K562 (cell line): ENCODE measurements at regions not wholly inside any gene's neighbourhood (a gene's known extent, or its start where the extent isn't known, plus 50 kb on each side); places are given as distances from the start of the nearest gene placed in this dataset.
"Not testable (repeated sequence)": the region's sequence is repeated elsewhere in the genome, so short reads cannot be mapped to it uniquely, and the experiment has no call there.

Experiments used
- ATAC-seq: fragments of 200-7000 bp; cut with Tn5 transposase; 3 replicates; pipeline ENCODE4 v1.9.1; 2020; ENCODE audit warnings: moderate library complexity
- BruUV-seq: library from RNA; stranded (reverse); fragments of 400-500 nt; replicated peaks from 2 replicates; lab custom pipeline; 2021; lab: Mats Ljungman, UMichigan
- CTCF ChIA-PET: fragments of 300-600 bp; formaldehyde crosslinking; extraction: SDS; loops from one replicate; lab custom pipeline; 2021; ENCODE audit warnings: low intra/inter-chr PET ratio; lab: Yijun Ruan, JAX
- POLR2A ChIA-PET: fragments of 300-600, 350-650 bp; sonication (Branson Sonifier 250); formaldehyde crosslinking; extraction: SDS; loops from one replicate; lab custom pipeline; 2021; ENCODE audit warnings: antibody characterized with exemption, inconsistent platforms; lab: Yijun Ruan, JAX
- DNase-seq, 4 experiments: peaks; one replicate each; pipeline versions ENCODE4 v3.0.0 to v3.0.0-alpha.2; 2011 to 2018; ENCODE audit warnings: low spot score in 3 of 4, mixed read lengths in 3 of 4; ENCODE audit errors: extremely low read depth in 1 of 4
- FAIRE-seq: peaks from 2 replicates; lab custom pipeline; 2011; peaks lifted over from hg19 to GRCh38; lab: Jason Lieb, UNC
- H2AFZ ChIP-seq: 2 replicates; pipeline ENCODE4 v1.6.0; 2011; ENCODE audit warnings: low read depth, low read length, control low read depth, inconsistent platforms
- H3K27ac ChIP-seq: fragments of 200-600 bp; 3 replicates; pipeline ENCODE4 v1.8.0; 2011; ENCODE audit warnings: low read depth, mild to moderate bottlenecking, control low read depth, inconsistent platforms, low read length, moderate library complexity, mixed read lengths; ENCODE audit errors: extremely low read depth
- H3K27me3 ChIP-seq, 2 experiments: fragments of 300-600 bp in 1 of 2; 2 replicates in 1 of 2; 3 replicates in 1 of 2; pipeline versions ENCODE4 v1.6.0 to v1.8.0; 2011; ENCODE audit warnings: inconsistent platforms in 2 of 2, low read length in 2 of 2, mild to moderate bottlenecking in 1 of 2, mixed read lengths in 1 of 2, moderate library complexity in 1 of 2; ENCODE audit not compliant: control insufficient read depth in 2 of 2, insufficient read depth in 2 of 2
- H3K36me3 ChIP-seq: fragments of 300-600 bp; 3 replicates; pipeline ENCODE4 v1.8.0; 2011; ENCODE audit warnings: mild to moderate bottlenecking, low read length, inconsistent platforms; ENCODE audit not compliant: control insufficient read depth, insufficient read depth
- H3K4me1 ChIP-seq, 2 experiments: fragments of 200-600 bp in 1 of 2; replicated peaks in 1 of 2; 2 replicates in 1 of 2; 3 replicates in 1 of 2; pipeline versions ENCODE4 v1.5.1 to v1.8.0; 2011; ENCODE audit warnings: inconsistent platforms in 2 of 2, low read length in 2 of 2, mild to moderate bottlenecking in 1 of 2, mixed read lengths in 1 of 2, moderate library complexity in 1 of 2; ENCODE audit not compliant: control insufficient read depth in 2 of 2, insufficient read depth in 2 of 2
- H3K4me2 ChIP-seq: 2 replicates; pipeline ENCODE4 v1.6.1; 2011; ENCODE audit warnings: low read length, control low read depth, inconsistent platforms, mixed read lengths; ENCODE audit not compliant: insufficient read depth
- H3K4me3 ChIP-seq: fragments of 200-600 bp; sonication (generic), shearing (Covaris generic); 2 replicates; pipeline ENCODE4 v1.5.1; 2016; ENCODE audit warnings: control low read depth, inconsistent platforms
- H3K79me2 ChIP-seq: fragments of 200-600 bp; 3 replicates; pipeline ENCODE4 v1.8.0; 2011; ENCODE audit warnings: low read length, inconsistent platforms; ENCODE audit not compliant: control insufficient read depth, insufficient read depth
- H3K9ac ChIP-seq, 2 experiments: 2 replicates each; pipeline versions ENCODE4 v1.6.0 to v1.6.1; 2011; ENCODE audit warnings: low read depth in 2 of 2, low read length in 2 of 2, control low read depth in 1 of 2, inconsistent platforms in 1 of 2, mild to moderate bottlenecking in 1 of 2, mixed read lengths in 1 of 2; ENCODE audit not compliant: insufficient read depth in 1 of 2
- H3K9me1 ChIP-seq: one replicate; pipeline ENCODE4 v1.6.0; 2011; ENCODE audit warnings: inconsistent platforms, mild to moderate bottlenecking, low read length, moderate library complexity; ENCODE audit not compliant: control insufficient read depth, insufficient read depth
- H3K9me3 ChIP-seq: replicated peaks from 2 replicates; pipeline ENCODE4 v1.5.1; 2011; ENCODE audit warnings: low read depth, low read length, inconsistent platforms; ENCODE audit not compliant: control insufficient read depth, insufficient read depth
- H4K20me1 ChIP-seq: replicated peaks from 2 replicates; pipeline ENCODE4 v1.6.1; 2011; ENCODE audit warnings: low read length, inconsistent platforms, mixed read lengths; ENCODE audit not compliant: control insufficient read depth, insufficient read depth
- GTF2E2 ChIP-seq: fragments of 200-800 bp; sonication (Bioruptor generic); IDR thresholded peaks from 2 replicates; pipeline ENCODE4 v1.6.1; 2016; ENCODE audit warnings: missing genetic modification characterization, missing compliant biosample characterization
- HDAC3 ChIP-seq: fragments of 450-650 bp; IDR thresholded peaks from 2 replicates; pipeline ENCODE4 v1.6.1; 2018; ENCODE audit warnings: borderline replicate concordance, mild to moderate bottlenecking, moderate library complexity; ENCODE audit not compliant: partially characterized antibody
- ZNF76 ChIP-seq: fragments of 250-450 bp; sonication (Bioruptor Pico); IDR thresholded peaks from 2 replicates; pipeline ENCODE4 v1.4.0; 2020; ENCODE audit warnings: mild to moderate bottlenecking, moderate library complexity, borderline replicate concordance
- WGBS: fragments of 100-300 bp; shearing (Covaris generic); methylation state at CpG from one replicate; pipeline ENCODE4 v1.1.6; 2016; ENCODE audit warnings: low coverage, mixed read lengths; ENCODE audit not compliant: insufficient coverage; ENCODE audit errors: missing lambda C conversion rate; 5-methylcytosine and 5-hydroxymethylcytosine counted together
- in situ Hi-C: fragments of 300-500 bp; cut with MboI; formaldehyde crosslinking; loops from 4 replicates; pipeline ENCODE4 v1.15.0; 2018; ENCODE audit warnings: inconsistent platforms, mixed read lengths
- intact Hi-C: fragments of 100-400 bp; cut with micrococcal nuclease; formaldehyde crosslinking; loops from 2 replicates; pipeline ENCODE4 v1.14.2; 2022

DNA sequence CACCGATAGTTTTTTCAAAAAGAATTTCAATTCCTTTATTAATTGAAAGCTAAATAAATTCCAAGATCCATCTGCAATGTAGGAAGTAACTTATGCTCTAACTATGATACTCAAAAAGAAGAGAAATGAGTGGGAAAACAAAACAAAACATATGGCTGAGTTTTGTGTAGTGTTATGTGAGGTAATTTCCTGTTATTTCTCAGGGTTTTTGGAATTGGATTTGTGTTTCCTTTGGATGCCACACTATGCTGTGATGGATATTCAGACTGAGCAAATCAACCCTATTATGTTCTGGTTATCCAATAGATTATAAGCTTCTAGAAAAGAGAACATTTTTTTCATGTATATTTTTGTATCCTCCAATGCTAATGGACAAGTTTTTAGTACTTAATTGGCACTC is 73.4 kb upstream of the RAPGEF2 start:
- TF ChIP-seq ZNF76 (CRISPR knock-in tag) (no peak), HDAC3 (no peak), GTF2E2 (tag) (no peak)
- TF ChIP-seq, all 486 proteins: peak for 0
- no peaks in the 10 kb centered on the region for H3K27me3 ChIP-seq
- BruUV-seq: no TSS peak
- 20% methylated on average over 1 of the region's 1 CpG for WGBS
- H2AFZ ChIP-seq: no peak overlapping the region
- no peaks in the 10 kb centered on the region for H3K9me1 ChIP-seq
- H3K4me3 ChIP-seq: no peak overlapping the region
- ATAC-seq: no peak
- intact Hi-C loops: no loop called here
- H3K4me2 ChIP-seq: no peak overlapping the region
- no peaks in the 10 kb centered on the region for H3K79me2 ChIP-seq
- no peak overlapping the region for H3K27ac ChIP-seq
- H3K36me3 ChIP-seq: no peaks in the 10 kb centered on the region
- CTCF ChIA-PET: no interaction called here
- H4K20me1 ChIP-seq: no peaks in the 10 kb centered on the region
- FAIRE-seq: no peak
- no peak for DNase-seq
- H3K4me1 ChIP-seq: no peaks in the 10 kb centered on the region
- no peak overlapping the region for H3K9ac ChIP-seq
- POLR2A ChIA-PET: interaction anchor here (0.6 kb wide), 1 partner anchor 9 kb away, joined by 4 read pairs; no protein-coding TSS in a partner anchor
- H3K9me3 ChIP-seq: no peaks in the 10 kb centered on the region
- in situ Hi-C loops: no loop called here

- intact Hi-C loops, FAIRE-seq: not testable (repeated sequence)
- 34% methylated on average over 2 of the region's 2 CpGs for WGBS
These were observed 72.6 kb upstream of the RAPGEF2 start for GRCh38 chr4:159030297-159030696.

More at GRCh38 chr4:159030297-159030696, 72.6 kb upstream of the RAPGEF2 start:
- DNase-seq, H3K4me1 ChIP-seq, H2AFZ ChIP-seq, CTCF ChIA-PET, ATAC-seq, H3K9me1 ChIP-seq, in situ Hi-C loops, H3K27ac ChIP-seq, H3K4me2 ChIP-seq, H3K36me3 ChIP-seq, H3K9ac ChIP-seq, H3K79me2 ChIP-seq, H3K27me3 ChIP-seq, POLR2A ChIA-PET, BruUV-seq, H4K20me1 ChIP-seq, H3K4me3 ChIP-seq, H3K9me3 ChIP-seq: not testable (repeated sequence)
